ENCODE measurements at regions not wholly inside any gene's neighbourhood (a gene's known extent, or its start where the extent isn't known, plus 50 kb on each side); places are given as distances from the start of the nearest gene placed in this dataset.

- TF ChIP-seq CTCF (IDR thresholded peaks at IDR 0.05) (no peak), POLR2A (IDR thresholded peaks at IDR 0.05) (no peak)
Measured at GRCh38 chr6:126743076-126743475, 375.4 kb upstream of the RSPO3 start.
